GM21529 (cell line): ENCODE measurements at regions not wholly inside any gene's neighbourhood (a gene's known extent, or its start where the extent isn't known, plus 50 kb on each side); places are given as distances from the start of the nearest gene placed in this dataset.

ENCODE experiments used
- ATAC-seq: cut with Tn5 transposase; IDR thresholded peaks from one replicate; pipeline ENCODE4 v1.9.1; 2021; ENCODE audit not compliant: unreplicated experiment

DNA sequence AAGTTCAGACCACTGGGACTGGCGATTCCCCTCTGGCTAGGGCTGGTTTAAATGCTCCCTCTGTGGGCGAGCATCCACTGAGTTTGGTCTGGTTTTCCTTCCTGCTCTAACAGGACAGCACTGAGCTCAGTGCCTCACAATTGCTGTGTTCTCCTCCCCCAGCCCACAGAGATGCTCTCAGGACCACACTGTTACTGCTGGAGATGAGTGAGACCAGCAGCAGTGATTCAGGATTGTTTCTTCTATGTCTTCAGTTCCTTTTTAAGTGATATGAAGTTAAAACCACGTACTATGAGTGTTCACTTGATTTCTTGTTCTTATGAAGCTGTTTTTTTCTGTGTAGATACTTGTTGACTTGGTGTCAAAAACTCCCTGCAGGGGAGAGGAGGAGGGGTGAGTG, 180.4 kb upstream of the COL8A1 start:
- no peak for ATAC-seq

DNA sequence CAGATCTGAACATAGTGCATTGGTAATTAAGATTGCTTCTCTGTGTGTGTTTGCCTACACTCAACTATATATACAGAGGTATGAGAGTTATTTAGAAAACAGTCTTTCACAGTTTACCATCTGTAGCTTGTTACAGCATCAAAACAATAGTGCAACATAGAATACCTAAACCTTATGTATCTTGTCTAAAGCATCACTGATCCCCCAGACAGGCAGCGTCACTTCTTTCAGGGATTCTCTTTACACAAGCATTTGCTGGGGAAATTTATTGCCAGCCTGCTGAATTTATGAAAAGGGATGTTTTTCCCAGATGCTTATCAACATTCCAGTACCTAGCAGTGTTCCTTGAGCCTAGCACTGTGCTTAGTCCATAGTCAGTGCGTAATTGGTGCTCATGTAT, 195.8 kb upstream of the COL8A1 start:
- ATAC-seq: no peak

DNA sequence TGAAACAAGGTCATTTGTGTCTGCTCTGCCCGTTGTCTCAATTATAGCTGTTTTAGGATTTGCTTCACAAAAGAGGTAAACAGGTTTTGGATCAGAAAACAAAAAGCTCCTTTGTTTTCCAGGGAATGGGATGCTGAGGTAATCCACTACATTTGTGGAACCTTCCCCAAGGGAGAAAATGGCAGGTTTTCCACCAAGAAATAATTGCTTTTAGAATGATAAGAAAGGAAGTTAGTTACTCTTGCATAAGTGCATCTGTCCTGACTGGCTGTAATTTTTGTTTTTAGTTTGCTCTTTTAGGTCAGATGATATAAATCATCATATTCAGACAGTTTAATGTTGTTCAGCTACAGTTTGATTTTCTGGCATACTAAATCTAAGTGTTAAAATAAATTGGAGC, 198.5 kb upstream of the COL8A1 start:
- no peak for ATAC-seq

DNA sequence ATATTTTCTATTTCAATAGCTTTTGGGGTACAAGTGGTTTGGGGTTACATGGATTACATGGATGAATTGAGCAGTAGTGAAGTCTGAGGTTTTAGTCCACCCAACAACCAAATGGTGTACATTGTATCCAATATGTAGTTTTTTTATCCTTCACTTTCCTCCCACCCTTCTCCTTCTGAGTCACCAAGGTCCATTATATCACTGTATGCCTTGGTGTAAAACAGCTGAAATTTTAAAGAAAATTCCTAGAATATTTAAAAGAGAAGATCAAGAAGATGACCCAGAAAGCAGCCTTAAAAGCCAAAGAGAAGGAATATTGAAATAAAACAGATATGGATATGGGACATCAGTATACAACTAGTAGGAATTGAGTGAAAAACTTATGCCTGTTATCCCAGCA, 204.2 kb upstream of the COL8A1 start:
- ATAC-seq: no peak

DNA sequence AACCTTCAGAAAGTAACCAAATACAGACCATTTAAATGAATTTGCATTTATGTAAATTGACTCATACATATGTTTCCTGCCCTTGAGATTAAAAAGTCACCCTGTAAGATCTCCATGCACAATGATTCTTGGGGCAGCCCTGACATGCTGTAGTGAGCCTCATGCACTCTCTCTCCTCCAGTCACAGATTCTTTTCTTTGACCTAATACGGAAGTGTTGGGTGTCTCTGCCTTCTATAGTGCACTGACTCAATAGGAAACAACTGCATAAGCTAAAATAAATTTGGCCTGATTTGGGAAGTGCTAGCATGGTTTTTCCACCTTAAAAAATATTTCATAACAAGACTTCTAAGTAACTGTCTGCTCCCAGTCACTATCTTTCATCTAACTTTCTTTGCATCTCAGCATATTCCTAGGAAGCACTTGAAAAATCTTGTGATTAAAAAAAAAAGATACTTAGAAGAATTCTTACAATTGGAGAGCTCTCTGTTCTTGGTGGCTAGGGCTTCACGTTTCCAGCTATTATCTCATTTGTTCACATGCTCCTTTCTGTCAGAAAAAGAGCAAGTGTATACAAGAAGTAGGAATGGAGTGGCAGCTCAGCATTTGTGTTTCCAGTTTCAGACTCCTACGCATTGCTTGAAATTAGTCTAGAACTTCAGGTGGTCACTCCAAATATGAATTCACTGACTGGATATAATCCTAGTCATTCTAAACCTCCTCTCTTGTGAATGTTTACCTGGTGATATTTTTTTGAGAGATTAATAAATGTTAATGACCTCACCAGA, 207.9 kb upstream of the COL8A1 start:
- ATAC-seq: peak; percentile 81

DNA sequence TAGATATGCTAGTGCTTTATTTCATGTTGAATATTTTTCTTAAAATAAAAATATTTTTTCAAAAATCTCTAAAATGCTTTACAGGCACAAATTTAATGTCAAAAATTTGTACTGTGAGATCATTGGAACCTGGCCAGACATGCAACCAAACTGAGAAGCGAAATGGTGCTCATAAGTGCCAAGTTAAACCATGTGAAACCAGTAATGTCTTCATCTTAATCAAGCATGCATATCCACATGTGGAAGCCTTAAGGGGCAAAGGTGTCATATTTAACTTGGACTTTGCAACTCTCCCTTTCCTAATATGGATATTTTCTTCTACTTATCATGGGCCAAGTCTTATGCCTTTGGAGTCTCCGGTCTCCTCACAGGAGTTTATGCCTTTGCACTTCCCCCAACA, 208.9 kb upstream of the COL8A1 start:
- no peak for ATAC-seq

DNA sequence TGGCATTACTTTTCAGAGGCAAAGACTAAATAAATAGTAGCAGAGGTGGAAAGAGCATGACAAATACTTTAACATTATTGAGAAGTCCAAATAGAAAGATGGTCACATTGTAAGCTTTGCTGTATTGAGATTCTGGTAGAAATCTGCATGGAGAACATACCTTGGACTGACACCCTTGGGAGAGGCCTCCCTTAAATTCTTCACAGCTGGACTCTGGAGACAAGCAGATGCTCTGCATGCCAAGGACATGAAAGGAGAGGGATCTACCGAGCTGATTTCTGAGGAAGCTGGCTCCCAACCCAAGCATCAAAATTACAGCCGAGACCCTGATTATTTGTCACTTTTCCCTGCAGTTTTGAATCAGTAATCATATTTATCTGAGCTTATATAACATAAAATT, 212.5 kb upstream of the COL8A1 start:
- no peak for ATAC-seq

DNA sequence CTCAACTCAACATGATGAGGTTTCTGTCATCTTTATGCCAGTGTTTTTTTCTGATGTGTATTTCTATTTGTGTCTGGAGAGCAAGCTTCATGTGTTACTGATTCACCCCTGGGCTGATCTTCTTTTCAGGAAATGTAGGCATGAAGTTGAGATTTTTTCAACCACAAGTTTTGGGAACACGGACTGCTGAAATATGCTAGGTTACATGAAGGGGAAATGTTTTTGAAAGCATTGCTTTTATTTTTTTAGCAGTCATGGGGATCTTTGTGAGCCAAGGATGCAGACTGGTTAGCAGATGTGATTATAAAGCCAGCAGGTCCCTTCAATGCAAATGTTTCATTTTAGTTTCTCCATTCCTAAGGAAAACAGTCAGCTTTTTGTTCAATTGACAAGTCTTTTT, 219.3 kb upstream of the COL8A1 start:
- no peak for ATAC-seq

DNA sequence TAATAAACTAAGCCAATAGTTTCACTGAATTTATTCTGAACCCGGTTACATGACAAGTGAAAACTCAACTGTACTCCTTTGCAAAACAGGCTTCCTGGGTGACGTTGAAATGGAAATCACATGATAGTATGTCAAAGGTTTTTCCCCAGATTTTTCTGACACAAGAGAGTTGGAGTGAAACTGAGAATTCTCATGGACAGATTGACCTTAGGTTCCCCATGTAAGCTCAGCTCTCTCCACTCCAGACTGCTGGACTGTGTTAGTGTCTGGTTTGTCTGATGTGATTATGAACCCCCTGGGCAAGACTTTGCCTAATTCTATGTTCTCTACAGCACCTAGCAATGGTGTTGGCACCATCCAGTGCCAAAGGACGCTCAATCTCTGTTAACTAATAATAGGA, 219.7 kb upstream of the COL8A1 start:
- ATAC-seq: peak; percentile 78

DNA sequence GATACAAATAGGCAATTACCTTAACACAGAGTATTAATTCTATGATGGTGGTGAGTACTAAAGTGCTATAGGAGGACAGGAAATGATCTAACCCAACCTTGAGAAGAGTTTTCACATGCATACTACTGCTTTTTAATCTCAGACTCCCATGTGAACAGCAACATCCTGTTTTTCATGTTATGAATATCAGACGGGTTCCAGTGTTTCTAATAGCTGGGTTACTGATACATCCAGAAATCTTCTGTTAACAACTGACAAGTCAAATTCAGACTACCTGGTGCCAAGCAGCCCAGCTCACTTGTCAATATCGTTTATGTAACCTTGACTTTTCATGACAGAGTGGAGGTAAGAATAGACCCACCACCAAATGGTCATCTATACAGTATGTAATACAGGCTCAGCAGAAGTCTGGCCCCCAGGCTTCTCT, 220.2 kb upstream of the COL8A1 start:
- ATAC-seq: peak; percentile 71

DNA sequence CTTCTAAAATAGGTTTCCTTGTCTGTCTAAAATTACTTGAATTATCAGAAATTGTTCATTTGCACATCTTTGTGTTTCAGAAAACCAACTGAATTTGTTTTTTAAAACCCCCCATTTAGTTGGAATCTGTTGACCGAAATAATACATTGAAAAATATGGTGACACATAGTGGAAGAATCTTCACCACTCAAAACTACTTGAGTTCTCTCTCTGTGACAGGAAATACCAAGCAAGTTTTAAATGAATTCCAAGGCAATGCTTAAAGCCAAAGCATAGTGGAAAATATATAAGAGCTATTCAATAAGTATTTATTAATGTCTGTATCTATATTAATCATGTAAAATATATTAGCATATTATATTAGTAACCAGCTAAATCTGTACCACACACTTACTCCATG, 224.9 kb upstream of the COL8A1 start:
- ATAC-seq: no peak

DNA sequence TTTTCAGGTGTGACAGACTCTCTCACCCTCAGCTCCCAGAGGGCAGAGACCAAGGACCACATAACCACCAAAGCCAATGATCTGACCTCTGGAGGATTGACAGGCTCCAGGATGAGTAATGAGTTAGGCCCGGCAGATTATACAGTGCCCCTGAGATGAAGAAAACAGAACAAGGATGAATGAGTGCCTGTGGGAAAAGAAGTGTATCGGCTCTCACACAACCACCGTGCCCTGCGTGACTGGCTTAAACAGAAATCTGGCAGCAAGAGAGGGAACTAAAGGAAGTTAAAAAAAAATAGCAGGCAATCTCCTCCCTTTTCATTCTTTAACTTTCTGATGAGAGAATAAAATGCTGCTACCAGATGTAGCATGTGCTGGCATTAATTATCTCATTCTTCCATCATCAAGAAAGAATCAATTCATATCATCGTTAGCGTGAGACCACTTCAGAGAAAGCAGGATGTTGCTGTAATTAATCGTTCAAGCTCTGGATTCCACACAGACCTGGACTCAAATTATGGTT, 227.5 kb upstream of the COL8A1 start:
- ATAC-seq: peak; percentile 67

DNA sequence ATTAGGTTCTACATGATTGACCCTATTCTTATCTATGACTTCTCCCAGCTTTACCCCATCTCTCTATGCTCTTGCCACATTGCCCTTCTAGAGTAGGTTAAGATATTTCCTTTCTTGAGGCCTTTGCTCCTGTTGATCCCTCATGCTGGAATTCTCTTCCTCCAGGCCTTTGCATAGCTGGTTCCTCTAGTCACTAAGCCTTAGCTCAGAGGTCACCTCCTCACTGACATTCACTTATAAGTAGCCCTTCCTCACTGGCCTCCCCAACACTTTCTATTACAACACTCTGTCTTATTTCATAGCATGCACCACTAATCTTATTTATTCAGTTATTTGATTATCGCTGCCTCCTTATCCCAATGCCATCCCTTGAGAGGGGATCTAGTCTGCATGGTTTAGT, 228.4 kb upstream of the COL8A1 start:
- ATAC-seq: no peak

DNA sequence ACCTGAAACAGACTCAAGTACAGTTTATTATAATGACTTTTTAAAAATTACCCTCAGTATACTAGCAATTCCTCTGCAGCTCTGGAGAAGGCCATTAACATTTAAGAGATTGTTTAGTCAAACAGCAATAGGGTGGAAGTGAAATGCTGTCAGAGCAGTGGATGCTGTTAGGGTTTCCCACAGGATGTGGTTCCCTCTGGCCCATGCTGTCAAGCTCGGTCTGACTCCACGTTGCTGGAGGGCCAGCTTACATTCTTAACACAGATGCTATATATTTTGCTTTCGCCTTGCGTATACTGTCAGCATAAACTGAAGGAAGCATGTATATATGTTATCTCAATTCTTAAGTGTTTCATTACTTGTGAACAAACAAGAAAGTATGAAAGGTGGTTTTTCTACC, 231.1 kb upstream of the COL8A1 start:
- no peak for ATAC-seq

DNA sequence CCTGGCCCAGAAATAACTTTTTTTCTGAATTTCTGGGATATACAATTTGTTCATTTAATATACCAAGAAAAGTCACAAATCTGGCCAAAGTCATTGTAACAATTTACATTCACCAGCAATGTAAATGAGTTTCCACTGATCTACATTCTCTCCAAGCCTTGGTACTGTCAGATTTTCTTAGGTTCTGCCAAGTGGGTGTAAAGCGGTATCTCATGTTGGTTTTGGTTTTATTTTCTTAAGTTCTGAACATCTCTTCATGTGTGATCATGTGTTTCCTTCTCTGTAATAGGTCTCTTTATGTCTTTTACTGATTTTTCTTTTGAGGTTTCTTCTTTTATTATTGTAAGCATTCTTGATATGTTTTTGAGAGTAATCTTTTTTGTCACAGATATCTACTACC, 235.6 kb upstream of the COL8A1 start:
- ATAC-seq: no peak

DNA sequence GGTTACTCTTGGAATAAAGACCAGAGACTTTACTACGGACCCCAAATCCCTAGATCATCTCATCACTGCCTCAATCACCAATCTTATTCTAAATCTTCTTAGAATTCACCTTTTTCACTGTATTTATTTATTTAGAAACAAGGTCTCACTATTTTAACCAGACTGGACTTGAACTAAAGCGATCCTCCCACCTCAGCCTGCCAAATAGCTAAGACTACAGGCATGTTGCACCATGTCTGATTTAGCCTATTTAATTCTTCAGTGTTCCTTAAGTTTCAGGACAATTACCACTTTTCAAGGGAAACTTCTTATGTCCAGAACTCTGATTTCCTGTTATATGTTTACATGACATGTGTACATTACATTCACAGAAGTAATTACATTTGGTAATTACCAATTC, 238.0 kb upstream of the COL8A1 start:
- no peak for ATAC-seq

DNA sequence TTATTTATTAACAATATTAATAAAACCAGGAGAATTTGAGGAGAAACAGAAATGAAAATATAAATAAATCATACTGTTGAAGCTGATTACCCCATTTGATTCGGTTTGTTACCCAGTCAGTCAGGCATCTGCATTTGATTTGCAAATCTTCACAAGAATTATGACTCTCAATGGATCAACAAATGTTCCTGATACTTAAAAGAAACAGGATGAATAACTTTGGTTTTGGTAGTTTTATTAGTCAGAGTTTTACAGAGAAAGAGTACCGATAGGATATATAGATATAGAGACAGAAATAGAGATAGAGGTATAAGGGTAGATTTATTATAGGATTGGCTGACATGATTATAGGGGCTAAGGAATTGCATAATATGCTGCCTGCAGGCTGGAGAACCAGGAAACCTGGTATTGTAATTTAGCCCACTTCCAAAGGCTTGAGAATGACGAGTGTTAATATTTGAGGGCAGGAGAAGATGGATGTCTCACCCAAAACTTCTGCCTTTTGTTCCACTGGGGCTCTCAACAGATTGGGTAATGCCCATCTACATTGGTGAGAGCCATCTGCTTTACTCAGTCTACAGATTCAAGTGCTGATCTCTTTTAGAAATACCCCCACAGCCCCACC, 241.6 kb upstream of the COL8A1 start:
- ATAC-seq: no peak

DNA sequence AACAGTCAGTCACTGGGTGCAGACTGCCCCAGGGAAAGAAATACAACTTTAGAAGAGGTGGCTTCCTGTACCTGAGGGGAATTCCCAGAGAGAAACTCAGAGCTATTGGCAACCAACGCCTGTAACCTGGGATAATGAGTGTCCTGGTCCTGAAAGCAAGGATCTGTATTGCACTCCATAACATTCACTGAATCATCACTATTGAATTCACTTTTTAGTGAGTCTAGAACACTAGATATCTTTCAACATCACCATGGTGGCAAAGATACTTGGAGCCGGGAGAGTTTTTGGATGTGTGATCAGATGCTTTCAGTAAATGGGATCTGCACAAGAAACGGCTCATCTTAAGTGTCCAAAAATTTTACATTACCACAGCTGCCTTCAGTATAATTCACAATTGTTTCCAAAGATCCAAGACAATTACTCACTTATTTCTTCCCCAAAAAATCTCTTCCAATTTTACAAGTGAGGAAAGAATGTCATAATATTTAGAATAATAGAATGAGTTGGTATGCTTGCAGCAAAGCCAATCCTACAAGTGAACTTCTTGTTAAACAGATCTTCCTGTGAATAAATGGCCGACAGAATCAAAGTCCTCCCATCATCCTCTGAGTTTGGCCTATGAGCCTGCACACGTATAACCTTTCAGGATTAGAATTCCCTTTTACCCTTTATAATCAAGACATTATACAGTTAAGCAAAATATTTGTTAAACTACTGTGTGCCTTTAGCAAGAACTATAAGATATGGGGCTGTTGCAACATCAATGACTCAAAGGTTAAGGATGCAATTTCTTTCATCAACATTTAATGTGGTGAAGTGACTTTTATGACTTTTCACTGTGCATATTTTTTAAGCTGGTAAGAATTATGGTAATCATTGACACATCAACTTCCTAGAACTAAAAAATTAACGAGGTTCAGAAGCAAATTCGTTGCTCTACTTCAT, 243.3 kb upstream of the COL8A1 start:
- no peak for ATAC-seq

DNA sequence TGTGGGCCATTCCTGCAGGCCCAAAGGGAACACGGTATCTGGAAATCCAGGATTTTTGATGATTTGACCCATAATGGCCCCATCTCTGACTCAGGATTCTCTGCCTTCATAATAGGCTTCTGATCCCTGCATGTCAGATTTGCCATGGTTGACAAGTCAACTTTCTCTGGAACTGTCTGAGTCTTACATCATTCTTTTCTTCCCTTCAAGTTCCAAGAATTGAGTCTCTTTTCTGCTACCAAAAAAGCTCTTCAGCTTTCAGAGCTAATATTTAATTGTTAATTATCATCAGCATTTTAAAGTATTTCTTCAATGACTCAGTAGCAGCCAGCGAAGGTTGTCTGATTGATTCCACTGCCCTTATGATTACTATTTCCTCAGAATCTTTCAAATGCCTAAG, 244.4 kb upstream of the COL8A1 start:
- no peak for ATAC-seq

DNA sequence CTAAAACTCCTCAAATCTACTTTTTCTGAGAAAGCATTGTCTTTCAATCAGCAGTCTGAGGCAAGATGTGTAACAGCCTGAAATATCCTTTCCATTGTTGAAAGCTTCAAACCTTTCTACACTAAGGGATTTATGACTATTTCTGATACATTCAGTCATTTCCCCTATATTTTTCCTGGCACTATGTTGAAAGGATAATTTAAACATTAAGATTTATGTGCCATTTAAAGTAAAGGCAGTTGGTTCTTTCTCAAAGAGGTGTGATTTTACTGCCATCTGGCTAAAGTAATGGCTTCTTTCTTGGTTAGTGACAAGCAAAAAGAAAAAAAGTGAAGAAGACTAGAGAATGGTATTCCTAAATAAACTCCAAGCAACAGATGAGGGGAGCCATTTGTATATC, 249.6 kb upstream of the COL8A1 start:
- no peak for ATAC-seq

DNA sequence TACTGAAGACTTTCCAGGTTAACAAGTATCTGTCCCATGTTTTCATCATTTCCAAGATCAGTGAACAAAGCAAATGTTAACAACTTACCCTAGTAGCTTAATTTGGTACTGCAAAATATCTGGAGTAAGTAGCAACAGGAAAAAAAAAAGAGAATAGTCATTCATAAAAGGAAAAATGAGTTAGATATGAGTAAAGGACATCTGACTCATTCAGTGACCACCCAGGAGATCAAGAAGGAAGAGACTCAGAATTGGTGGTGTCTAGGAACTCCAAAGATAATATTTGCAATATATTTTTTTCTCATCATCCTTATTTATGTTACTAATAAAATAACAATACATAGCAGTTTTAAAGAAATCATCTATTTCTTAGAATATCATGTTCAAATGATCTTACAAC, 253.8 kb upstream of the COL8A1 start:
- no peak for ATAC-seq

DNA sequence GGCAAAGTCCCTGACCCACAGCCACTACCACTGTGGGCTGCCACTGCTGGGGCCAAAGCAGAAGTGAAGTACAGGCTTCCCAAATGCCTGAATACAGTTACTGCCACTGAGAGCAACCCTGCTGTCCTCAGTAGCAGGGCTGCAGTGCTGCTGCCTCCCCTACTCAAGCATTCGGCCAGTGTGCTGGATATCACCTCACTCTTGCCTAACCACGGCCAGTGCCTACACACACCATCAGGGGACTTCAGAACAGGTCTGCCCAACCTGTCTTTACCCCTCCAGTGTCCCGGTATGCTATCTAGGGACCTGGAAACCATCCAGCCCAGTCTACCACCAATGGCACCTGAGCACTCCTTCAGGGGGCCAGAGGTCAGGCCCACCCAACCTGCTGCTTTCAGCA, 261.5 kb upstream of the COL8A1 start:
- no peak for ATAC-seq
